IMR-90 (cell line): ENCODE measurements at regions not wholly inside any gene's neighbourhood (a gene's known extent, or its start where the extent isn't known, plus 50 kb on each side); places are given as distances from the start of the nearest gene placed in this dataset.

Source experiments
- ATAC-seq: fragments of 200-7000 bp; cut with Tn5 transposase; 2 replicates; pipeline ENCODE4 v1.9.1; 2020; ENCODE audit warnings: low read depth, mild to moderate bottlenecking, moderate library complexity
- BruUV-seq: library from RNA; stranded (reverse); fragments of 400-500 nt; replicated peaks from 2 replicates; lab custom pipeline; 2021; lab: Mats Ljungman, UMichigan
- CTCF ChIA-PET: fragments of 300-600 bp; formaldehyde crosslinking; extraction: SDS; loops from one replicate; lab custom pipeline; 2021; ENCODE audit warnings: antibody characterized with exemption; lab: Yijun Ruan, JAX
- POLR2A ChIA-PET: fragments of 300-600 bp; sonication (Branson Sonifier 250); formaldehyde crosslinking; loops from one replicate; lab custom pipeline; 2022; ENCODE audit warnings: antibody characterized with exemption; ENCODE audit not compliant: unreplicated experiment; lab: Charles Lee
- DNase-seq: peaks from one replicate; pipeline ENCODE4 v3.0.0; 2013
- H2AFZ ChIP-seq: replicated peaks from 2 replicates; pipeline ENCODE3; 2013; ENCODE audit warnings: low read length, mild to moderate bottlenecking; ENCODE audit not compliant: poor library complexity
- H2AK5ac ChIP-seq: 2 replicates; pipeline ENCODE4 v1.6.1; 2013; ENCODE audit warnings: low read depth, low read length, inconsistent platforms
- H2AK9ac ChIP-seq: replicated peaks from 2 replicates; pipeline ENCODE3; 2013; ENCODE audit warnings: mild to moderate bottlenecking, low read depth, low read length, moderate library complexity; ENCODE audit not compliant: poor library complexity
- H2BK120ac ChIP-seq: 2 replicates; pipeline ENCODE4 v1.6.1; 2013; ENCODE audit warnings: low read depth, low read length, inconsistent platforms
- H2BK15ac ChIP-seq: 3 replicates; pipeline ENCODE4 v1.6.1; 2013; ENCODE audit warnings: low read depth, low read length, inconsistent platforms
- H2BK20ac ChIP-seq: 2 replicates; pipeline ENCODE4 v1.6.1; 2013; ENCODE audit warnings: low read depth, mild to moderate bottlenecking, inconsistent platforms, low read length, moderate library complexity
- H2BK5ac ChIP-seq: 2 replicates; pipeline ENCODE4 v1.6.1; 2013; ENCODE audit warnings: mild to moderate bottlenecking, low read depth, low read length, inconsistent platforms; ENCODE audit not compliant: poor library complexity, severe bottlenecking
- H3K14ac ChIP-seq: replicated peaks from 2 replicates; pipeline ENCODE4 v1.6.1; 2013; ENCODE audit warnings: low read depth, low read length, inconsistent platforms
- H3K18ac ChIP-seq: 2 replicates; pipeline ENCODE4 v1.6.1; 2013; ENCODE audit warnings: low read depth, low read length, control low read depth
- H3K23ac ChIP-seq: 2 replicates; pipeline ENCODE4 v1.6.1; 2013; ENCODE audit warnings: low read depth, low read length, inconsistent platforms
- H3K27ac ChIP-seq: 2 replicates; pipeline ENCODE4 v1.5.1; 2013; ENCODE audit warnings: mild to moderate bottlenecking, control low read depth, low read length; ENCODE audit not compliant: insufficient read depth
- H3K27me3 ChIP-seq: 2 replicates; pipeline ENCODE4 v1.6.1; 2013; ENCODE audit warnings: low read length; ENCODE audit not compliant: control insufficient read depth, insufficient read depth
- H3K36me3 ChIP-seq: 2 replicates; pipeline ENCODE4 v1.6.1; 2013; ENCODE audit warnings: low read length, mixed read lengths; ENCODE audit not compliant: control insufficient read depth, insufficient read depth
- H3K4ac ChIP-seq: 2 replicates; pipeline ENCODE4 v1.6.1; 2013; ENCODE audit warnings: low read depth, low read length, inconsistent platforms
- H3K4me1 ChIP-seq: 2 replicates; pipeline ENCODE4 v1.6.1; 2013; ENCODE audit warnings: low read length, mixed read lengths; ENCODE audit not compliant: control insufficient read depth, insufficient read depth
- H3K4me2 ChIP-seq: 2 replicates; pipeline ENCODE4 v1.6.1; 2013; ENCODE audit warnings: low read depth, mild to moderate bottlenecking, control low read depth, low read length, moderate library complexity
- H3K4me3 ChIP-seq: 2 replicates; pipeline ENCODE4 v1.5.1; 2013; ENCODE audit warnings: low read depth, mild to moderate bottlenecking, control low read depth, low read length, moderate library complexity; ENCODE audit not compliant: insufficient read depth
- H3K56ac ChIP-seq: 2 replicates; pipeline ENCODE4 v1.6.1; 2013; ENCODE audit warnings: low read length, inconsistent platforms; ENCODE audit not compliant: insufficient read depth; ENCODE audit errors: extremely low read depth
- H3K79me1 ChIP-seq, 2 experiments: 2 replicates each; pipeline ENCODE4 v1.6.1; 2013; ENCODE audit warnings: low read length in 2 of 2, inconsistent platforms in 1 of 2, low read depth in 1 of 2
- H3K9ac ChIP-seq: 2 replicates; pipeline ENCODE4 v1.6.1; 2013; ENCODE audit warnings: low read depth, low read length, control low read depth
- H3K9me1 ChIP-seq: 2 replicates; pipeline ENCODE4 v1.6.1; 2013; ENCODE audit warnings: low read length, inconsistent platforms; ENCODE audit not compliant: insufficient read depth
- H3K9me3 ChIP-seq: 2 replicates; pipeline ENCODE4 v1.6.1; 2013; ENCODE audit warnings: low read length; ENCODE audit not compliant: control insufficient read depth, insufficient read depth
- H4K20me1 ChIP-seq: 2 replicates; pipeline ENCODE4 v1.6.1; 2013; ENCODE audit warnings: low read length, inconsistent platforms; ENCODE audit not compliant: insufficient read depth
- H4K5ac ChIP-seq: 2 replicates; pipeline ENCODE4 v1.6.1; 2013; ENCODE audit warnings: mild to moderate bottlenecking, low read depth, low read length, control low read depth
- H4K8ac ChIP-seq, 2 experiments: 2 replicates each; pipeline ENCODE4 v1.6.1; 2013; ENCODE audit warnings: low read depth in 2 of 2, low read length in 2 of 2, control low read depth in 1 of 2, inconsistent platforms in 1 of 2
- H4K91ac ChIP-seq: 2 replicates; pipeline ENCODE4 v1.6.1; 2013; ENCODE audit warnings: low read depth, low read length, inconsistent platforms; ENCODE audit not compliant: insufficient read depth
- BHLHE40 ChIP-seq: fragments of 150-350 bp; IDR thresholded peaks from 2 replicates; pipeline ENCODE4 v1.6.1; 2016; ENCODE audit warnings: mild to moderate bottlenecking, low read depth, low read length
- CEBPB ChIP-seq: IDR thresholded peaks from 2 replicates; pipeline ENCODE4 v1.6.1; 2012; ENCODE audit warnings: low read depth, low read length, improper control_type of control experiment
- CHD1 ChIP-seq: IDR thresholded peaks from 2 replicates; pipeline ENCODE4 v1.6.1; 2012; ENCODE audit warnings: low read depth, low read length, improper control_type of control experiment
- CTCF ChIP-seq: conservative IDR thresholded peaks from 2 replicates; pipeline ENCODE4 v1.5.1; 2012; ENCODE audit warnings: mild to moderate bottlenecking, low read depth, low read length, improper control_type of control experiment
- FOS ChIP-seq: fragments of 150-350 bp; IDR thresholded peaks from 2 replicates; pipeline ENCODE4 v1.6.1; 2016; ENCODE audit warnings: low read depth, low read length
- MAFK ChIP-seq: IDR thresholded peaks from 2 replicates; pipeline ENCODE4 v1.6.1; 2012; ENCODE audit warnings: low read depth, low read length, improper control_type of control experiment
- MAZ ChIP-seq: IDR thresholded peaks from 2 replicates; pipeline ENCODE4 v1.6.1; 2012; ENCODE audit warnings: low read depth, mild to moderate bottlenecking, low read length, improper control_type of control experiment, moderate library complexity, borderline replicate concordance
- MXI1 ChIP-seq: IDR thresholded peaks from 2 replicates; pipeline ENCODE4 v1.6.1; 2012; ENCODE audit warnings: low read depth, mild to moderate bottlenecking, low read length, moderate library complexity, borderline replicate concordance
- NFE2L2 ChIP-seq: fragments of 150-350 bp; IDR thresholded peaks from 2 replicates; pipeline ENCODE4 v1.6.1; 2016; ENCODE audit warnings: low read depth, mild to moderate bottlenecking, low read length
- POLR2A ChIP-seq: IDR thresholded peaks from 2 replicates; pipeline ENCODE4 v1.6.1; 2012; ENCODE audit warnings: mild to moderate bottlenecking, low read depth, low read length
- RAD21 ChIP-seq: IDR thresholded peaks from 2 replicates; pipeline ENCODE4 v1.6.1; 2012; ENCODE audit warnings: low read length, improper control_type of control experiment
- RCOR1 ChIP-seq: IDR thresholded peaks from 2 replicates; pipeline ENCODE4 v1.6.1; 2012; ENCODE audit warnings: mild to moderate bottlenecking, low read length, improper control_type of control experiment; ENCODE audit not compliant: insufficient replicate concordance
- RFX5 ChIP-seq: IDR thresholded peaks from 2 replicates; pipeline ENCODE4 v1.8.0; 2012; ENCODE audit warnings: low read depth, mild to moderate bottlenecking, low read length, moderate library complexity
- SMC3 ChIP-seq: fragments of 150-350 bp; IDR thresholded peaks from 2 replicates; pipeline ENCODE4 v1.6.1; 2016; ENCODE audit warnings: low read depth, mild to moderate bottlenecking, antibody characterized with exemption, low read length, moderate library complexity
- dilution Hi-C: fragments of 300-500 bp; cut with HindIII; formaldehyde crosslinking; loops from one replicate; pipeline ENCODE4 v1.14.3; 2018; ENCODE audit warnings: low sequenced_read_pairs; ENCODE audit not compliant: unreplicated experiment
- in situ Hi-C: fragments of 300-500 bp; cut with MboI; formaldehyde crosslinking; loops from 3 replicates; pipeline ENCODE4 v1.14.3; 2019; ENCODE audit warnings: low sequenced_read_pairs, inconsistent platforms, mixed read lengths
- intact Hi-C: fragments of 100-400 bp; cut with micrococcal nuclease; formaldehyde crosslinking; loops from 2 replicates; pipeline ENCODE4 v1.10.0; 2022
- TF ChIP-seq, protein P1 (sequence below): fragments of 150-350 bp; IDR thresholded peaks from 2 replicates; pipeline ENCODE4 v1.6.1; 2016; ENCODE audit warnings: low read depth, mild to moderate bottlenecking, low read length, moderate library complexity, borderline replicate concordance
- TF ChIP-seq, protein P2 (sequence below): fragments of 150-350 bp; IDR thresholded peaks from 2 replicates; pipeline ENCODE4 v1.6.1; 2017; ENCODE audit warnings: mild to moderate bottlenecking, antibody characterized with exemption, low read length, low read depth

GRCh38 chr12:67797753-67798152 is 149.2 kb downstream of the DYRK2 start:
- intact Hi-C loops = no loop called here
- ChIA-PET CTCF (no interaction called here), POLR2A (no interaction called here)
- H3K4ac ChIP-seq = no peak overlapping the region
- no peak overlapping the region for H2BK5ac ChIP-seq
- no peak overlapping the region for H3K18ac ChIP-seq
- H4K20me1 ChIP-seq = no peaks in the 10 kb centered on the region
- H4K8ac ChIP-seq = no peak overlapping the region
- H3K27me3 ChIP-seq = no peaks in the 10 kb centered on the region
- dilution Hi-C loops = no loop called here
- no peaks in the 10 kb centered on the region for H3K9me3 ChIP-seq
- in situ Hi-C loops = no loop called here
- no peak overlapping the region for H3K56ac ChIP-seq
- H2BK120ac ChIP-seq = 0 out of 2 replicates have a peak overlapping the region, but pooled peaks have one; percentile 14
- H3K79me1 ChIP-seq = no peaks in the 10 kb centered on the region
- H3K9me1 ChIP-seq = 0 out of 2 replicates have a peak, but pooled peaks cover 2% of the 10 kb centered on the region
- no peak overlapping the region for H3K27ac ChIP-seq
- no peak overlapping the region for H4K91ac ChIP-seq
- H3K4me3 ChIP-seq = no peak overlapping the region
- ATAC-seq = peak; percentile 24
- no peak overlapping the region for H2BK20ac ChIP-seq
- no peaks in the 10 kb centered on the region for H3K36me3 ChIP-seq
- no peak overlapping the region for H2AK5ac ChIP-seq
- no peak overlapping the region for H2AK9ac ChIP-seq
- H3K4me1 ChIP-seq = peaks cover 7% of the 10 kb centered on the region
- no peak overlapping the region for H3K14ac ChIP-seq
- H2AFZ ChIP-seq = no peak overlapping the region
- peak; percentile 11 for DNase-seq
- H2BK15ac ChIP-seq = no peak overlapping the region
- no peak for TF ChIP-seq MXI1
- no peak for TF ChIP-seq CTCF
- TF ChIP-seq, protein P1, sequence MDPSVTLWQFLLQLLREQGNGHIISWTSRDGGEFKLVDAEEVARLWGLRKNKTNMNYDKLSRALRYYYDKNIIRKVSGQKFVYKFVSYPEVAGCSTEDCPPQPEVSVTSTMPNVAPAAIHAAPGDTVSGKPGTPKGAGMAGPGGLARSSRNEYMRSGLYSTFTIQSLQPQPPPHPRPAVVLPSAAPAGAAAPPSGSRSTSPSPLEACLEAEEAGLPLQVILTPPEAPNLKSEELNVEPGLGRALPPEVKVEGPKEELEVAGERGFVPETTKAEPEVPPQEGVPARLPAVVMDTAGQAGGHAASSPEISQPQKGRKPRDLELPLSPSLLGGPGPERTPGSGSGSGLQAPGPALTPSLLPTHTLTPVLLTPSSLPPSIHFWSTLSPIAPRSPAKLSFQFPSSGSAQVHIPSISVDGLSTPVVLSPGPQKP = no peak
- TF ChIP-seq RCOR1 = no peak
- TF ChIP-seq CEBPB = no peak
- TF ChIP-seq RAD21 = no peak
- no peak for TF ChIP-seq NFE2L2
- TF ChIP-seq, protein P2, sequence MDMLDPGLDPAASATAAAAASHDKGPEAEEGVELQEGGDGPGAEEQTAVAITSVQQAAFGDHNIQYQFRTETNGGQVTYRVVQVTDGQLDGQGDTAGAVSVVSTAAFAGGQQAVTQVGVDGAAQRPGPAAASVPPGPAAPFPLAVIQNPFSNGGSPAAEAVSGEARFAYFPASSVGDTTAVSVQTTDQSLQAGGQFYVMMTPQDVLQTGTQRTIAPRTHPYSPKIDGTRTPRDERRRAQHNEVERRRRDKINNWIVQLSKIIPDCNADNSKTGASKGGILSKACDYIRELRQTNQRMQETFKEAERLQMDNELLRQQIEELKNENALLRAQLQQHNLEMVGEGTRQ = no peak
- TF ChIP-seq MAZ = no peak
- TF ChIP-seq FOS = no peak
- no peak for TF ChIP-seq BHLHE40
- TF ChIP-seq RFX5 = no peak
- no peak for TF ChIP-seq POLR2A
- no peak for TF ChIP-seq CHD1
- TF ChIP-seq SMC3 = no peak
- no peak for TF ChIP-seq MAFK
- H3K23ac ChIP-seq = no peak overlapping the region
- no peak overlapping the region for H3K9ac ChIP-seq
- no peak overlapping the region for H4K5ac ChIP-seq
- no TSS peak for BruUV-seq
- no peak overlapping the region for H3K4me2 ChIP-seq
